Mesenchymal stem cell (in vitro differentiated cells and primary cell): ENCODE measurements at regions not wholly inside any gene's neighbourhood (a gene's known extent, or its start where the extent isn't known, plus 50 kb on each side); places are given as distances from the start of the nearest gene placed in this dataset.

ENCODE experiments used
- DNase-seq: peaks from one replicate; pipeline ENCODE4 v3.0.0-alpha.2; 2013
- H2AFZ ChIP-seq: one replicate; pipeline ENCODE4 v1.6.1; 2013; ENCODE audit warnings: low read depth, mild to moderate bottlenecking, control low read depth, inconsistent platforms, low read length, moderate library complexity
- H2AK5ac ChIP-seq: 2 replicates; pipeline ENCODE4 v1.6.1; 2013; ENCODE audit warnings: low read length, moderate library complexity, mild to moderate bottlenecking, inconsistent platforms; ENCODE audit not compliant: severe bottlenecking
- H2BK120ac ChIP-seq: one replicate; pipeline ENCODE4 v1.6.1; 2013; ENCODE audit warnings: low read depth, mild to moderate bottlenecking, inconsistent platforms, low read length, moderate library complexity
- H2BK12ac ChIP-seq, 2 experiments: one replicate each; pipeline ENCODE4 v1.6.1; 2013; ENCODE audit warnings: inconsistent platforms in 2 of 2, low read length in 2 of 2, mild to moderate bottlenecking in 2 of 2, moderate library complexity in 2 of 2, control low read depth in 1 of 2
- H2BK15ac ChIP-seq: one replicate; pipeline ENCODE4 v1.6.1; 2013; ENCODE audit warnings: mild to moderate bottlenecking, low read depth, inconsistent platforms; ENCODE audit not compliant: poor library complexity, severe bottlenecking
- H2BK5ac ChIP-seq: 2 replicates; pipeline ENCODE4 v1.6.1; 2013; ENCODE audit warnings: low read depth, mild to moderate bottlenecking, low read length, control low read depth, inconsistent platforms; ENCODE audit not compliant: poor library complexity, severe bottlenecking
- H3K14ac ChIP-seq, 2 experiments: one replicate each; pipeline ENCODE4 v1.6.1; 2013; ENCODE audit warnings: inconsistent platforms in 2 of 2, low read length in 2 of 2, control low read depth in 1 of 2, mild to moderate bottlenecking in 1 of 2, moderate library complexity in 1 of 2
- H3K18ac ChIP-seq, 2 experiments: one replicate each; pipeline ENCODE4 v1.6.1; 2013; ENCODE audit warnings: inconsistent platforms in 2 of 2, low read length in 2 of 2, control low read depth in 1 of 2, low read depth in 1 of 2, mild to moderate bottlenecking in 1 of 2
- H3K23ac ChIP-seq, 2 experiments: one replicate each; pipeline ENCODE4 v1.6.1; 2013; ENCODE audit warnings: inconsistent platforms in 2 of 2, low read length in 2 of 2, mild to moderate bottlenecking in 2 of 2, moderate library complexity in 2 of 2, control low read depth in 1 of 2
- H3K27ac ChIP-seq: 2 replicates; pipeline ENCODE4 v1.5.1; 2013; ENCODE audit warnings: mild to moderate bottlenecking, moderate library complexity, low read length, control low read depth, inconsistent platforms; ENCODE audit not compliant: poor library complexity, severe bottlenecking
- H3K27me3 ChIP-seq, 2 experiments: 2 replicates each; pipeline versions ENCODE4 v1.6.1 to v1.7.0; 2013; ENCODE audit warnings: low read length in 2 of 2, mild to moderate bottlenecking in 2 of 2, moderate library complexity in 2 of 2, control low read depth in 1 of 2, inconsistent platforms in 1 of 2; ENCODE audit not compliant: control insufficient read depth in 1 of 2, insufficient read depth in 1 of 2
- H3K36me3 ChIP-seq, 2 experiments: 2 replicates each; pipeline versions ENCODE4 v1.6.1 to v1.7.0; 2013; ENCODE audit warnings: low read length in 2 of 2, control low read depth in 1 of 2, inconsistent platforms in 1 of 2, low read depth in 1 of 2, mild to moderate bottlenecking in 1 of 2; ENCODE audit not compliant: insufficient read depth in 2 of 2, control insufficient read depth in 1 of 2
- H3K4ac ChIP-seq, 2 experiments: one replicate each; pipeline ENCODE4 v1.6.1; 2013; ENCODE audit warnings: inconsistent platforms in 2 of 2, low read length in 2 of 2, mild to moderate bottlenecking in 2 of 2, moderate library complexity in 2 of 2, control low read depth in 1 of 2, low read depth in 1 of 2
- H3K4me1 ChIP-seq: 2 replicates; pipeline ENCODE4 v1.6.1; 2013; ENCODE audit warnings: low read depth, low read length, control low read depth; ENCODE audit not compliant: control insufficient read depth, insufficient read depth
- H3K4me2 ChIP-seq: 2 replicates; pipeline ENCODE4 v1.6.1; 2013; ENCODE audit warnings: low read length, mild to moderate bottlenecking, inconsistent platforms; ENCODE audit not compliant: poor library complexity, severe bottlenecking
- H3K4me3 ChIP-seq, 2 experiments: 2 replicates each; pipeline versions ENCODE4 v1.5.1 to v1.7.0; 2013; ENCODE audit warnings: low read length in 2 of 2, mild to moderate bottlenecking in 2 of 2, control low read depth in 1 of 2, low read depth in 1 of 2; ENCODE audit not compliant: insufficient read depth in 1 of 2
- H3K79me1 ChIP-seq: replicated peaks from 2 replicates; pipeline ENCODE4 v1.6.1; 2013; ENCODE audit warnings: mild to moderate bottlenecking, control low read depth, low read length, inconsistent platforms; ENCODE audit not compliant: poor library complexity, severe bottlenecking
- H3K9ac ChIP-seq: 2 replicates; pipeline ENCODE4 v1.7.0; 2013; ENCODE audit warnings: mild to moderate bottlenecking, low read length, moderate library complexity
- H3K9me3 ChIP-seq: 2 replicates; pipeline ENCODE4 v1.7.0; 2013; ENCODE audit warnings: mild to moderate bottlenecking, low read length; ENCODE audit not compliant: control insufficient read depth
- H4K8ac ChIP-seq: one replicate; pipeline ENCODE4 v1.6.1; 2013; ENCODE audit warnings: inconsistent platforms, mild to moderate bottlenecking, low read length, moderate library complexity
- H4K91ac ChIP-seq: one replicate; pipeline ENCODE4 v1.6.1; 2013; ENCODE audit warnings: mild to moderate bottlenecking, low read length, inconsistent platforms
- WGBS: methylation state at CpG from one replicate; pipeline ENCODE4 v1.1.7; 2013; ENCODE audit warnings: mixed read lengths; 5-methylcytosine and 5-hydroxymethylcytosine counted together

GRCh38 chr18:30888344-30888743 lies 154.2 kb downstream of the DSC3 start:
- no peak overlapping the region for H3K4me2 ChIP-seq
- H2BK120ac ChIP-seq: no peak overlapping the region
- H3K27ac ChIP-seq: no peak overlapping the region
- no peaks in the 10 kb centered on the region for H3K4me1 ChIP-seq
- no peak overlapping the region for H2BK15ac ChIP-seq
- H3K4me3 ChIP-seq: no peak overlapping the region
- H3K79me1 ChIP-seq: no peaks in the 10 kb centered on the region
- no peak overlapping the region for H2AK5ac ChIP-seq
- no peaks in the 10 kb centered on the region for H3K36me3 ChIP-seq
- no peak overlapping the region for H3K4ac ChIP-seq
- no peak overlapping the region for H2BK12ac ChIP-seq
- H2AFZ ChIP-seq: no peak overlapping the region
- 90% methylated on average over 3 of the region's 5 CpGs for WGBS
- no peak overlapping the region for H4K91ac ChIP-seq
- H3K14ac ChIP-seq: no peak overlapping the region
- no peak overlapping the region for H3K9ac ChIP-seq
- H4K8ac ChIP-seq: no peak overlapping the region
- no peak overlapping the region for H3K23ac ChIP-seq
- no peak for DNase-seq
- H3K18ac ChIP-seq: no peak overlapping the region
- no peaks in the 10 kb centered on the region for H3K9me3 ChIP-seq
- no peaks in the 10 kb centered on the region for H3K27me3 ChIP-seq
- H2BK5ac ChIP-seq: no peak overlapping the region

GRCh38 chr18:30886998-30887397 lies 155.5 kb downstream of the DSC3 start:
- Histone ChIP-seq H3K79me1 (no peaks in the 10 kb centered on the region), H3K27ac (no peak overlapping the region), H3K4me1 (no peaks in the 10 kb centered on the region), H2AK5ac (no peak overlapping the region), H3K9me3 (no peaks in the 10 kb centered on the region), H4K8ac (no peak overlapping the region), H3K9ac (no peak overlapping the region), H3K23ac (no peak overlapping the region), H3K4me3 (no peak overlapping the region), H3K4ac (no peak overlapping the region), H2BK15ac (no peak overlapping the region), H3K14ac (no peak overlapping the region), H3K4me2 (no peak overlapping the region), H3K27me3 (no peaks in the 10 kb centered on the region), H4K91ac (no peak overlapping the region), H3K18ac (no peak overlapping the region), H2BK12ac (no peak overlapping the region), H2BK5ac (no peak overlapping the region), H2BK120ac (no peak overlapping the region), H2AFZ (no peak overlapping the region), H3K36me3 (no peaks in the 10 kb centered on the region)
- WGBS: 100% methylated on average over 2 of the region's 4 CpGs
- DNase-seq: no peak

GRCh38 chr18:30870466-30870865 lies 172.1 kb downstream of the DSC3 start:
- Histone ChIP-seq H3K27ac (no peak overlapping the region), H4K8ac (no peak overlapping the region), H3K23ac (no peak overlapping the region), H3K4ac (no peak overlapping the region), H3K4me3 (no peak overlapping the region), H3K9me3 (no peaks in the 10 kb centered on the region), H4K91ac (no peak overlapping the region), H3K4me1 (no peaks in the 10 kb centered on the region), H3K27me3 (no peaks in the 10 kb centered on the region), H3K79me1 (no peaks in the 10 kb centered on the region), H2BK120ac (no peak overlapping the region), H3K14ac (no peak overlapping the region), H3K4me2 (no peak overlapping the region), H3K36me3 (no peaks in the 10 kb centered on the region), H2AFZ (no peak overlapping the region), H3K18ac (no peak overlapping the region), H2AK5ac (no peak overlapping the region), H3K9ac (no peak overlapping the region), H2BK15ac (no peak overlapping the region), H2BK5ac (no peak overlapping the region), H2BK12ac (no peak overlapping the region)
- WGBS: 100% methylated on average over 1 of the region's 2 CpGs
- DNase-seq: no peak

- no peak overlapping the region for H2BK15ac ChIP-seq
- H4K91ac ChIP-seq: no peak overlapping the region
- H3K14ac ChIP-seq: no peak overlapping the region
- H2AK5ac ChIP-seq: no peak overlapping the region
- no peaks in the 10 kb centered on the region for H3K27me3 ChIP-seq
- no peak for DNase-seq
- no peak overlapping the region for H2AFZ ChIP-seq
- no peaks in the 10 kb centered on the region for H3K36me3 ChIP-seq
- no peak overlapping the region for H3K4ac ChIP-seq
- no peaks in the 10 kb centered on the region for H3K9me3 ChIP-seq
- no peak overlapping the region for H2BK120ac ChIP-seq
- no peak overlapping the region for H2BK5ac ChIP-seq
- no peak overlapping the region for H3K23ac ChIP-seq
- H3K79me1 ChIP-seq: no peaks in the 10 kb centered on the region
- 75% methylated on average over 5 of the region's 6 CpGs for WGBS
- H3K9ac ChIP-seq: no peak overlapping the region
- no peak overlapping the region for H3K18ac ChIP-seq
- no peak overlapping the region for H3K4me2 ChIP-seq
- H2BK12ac ChIP-seq: no peak overlapping the region
- H3K4me1 ChIP-seq: no peaks in the 10 kb centered on the region
- no peak overlapping the region for H4K8ac ChIP-seq
- H3K27ac ChIP-seq: no peak overlapping the region
- no peak overlapping the region for H3K4me3 ChIP-seq
Measured at GRCh38 chr18:30862900-30863299, 179.6 kb downstream of the DSC3 start.
